ENCODE measurements at regions not wholly inside any gene's neighbourhood (a gene's known extent, or its start where the extent isn't known, plus 50 kb on each side); places are given as distances from the start of the nearest gene placed in this dataset.

DNA sequence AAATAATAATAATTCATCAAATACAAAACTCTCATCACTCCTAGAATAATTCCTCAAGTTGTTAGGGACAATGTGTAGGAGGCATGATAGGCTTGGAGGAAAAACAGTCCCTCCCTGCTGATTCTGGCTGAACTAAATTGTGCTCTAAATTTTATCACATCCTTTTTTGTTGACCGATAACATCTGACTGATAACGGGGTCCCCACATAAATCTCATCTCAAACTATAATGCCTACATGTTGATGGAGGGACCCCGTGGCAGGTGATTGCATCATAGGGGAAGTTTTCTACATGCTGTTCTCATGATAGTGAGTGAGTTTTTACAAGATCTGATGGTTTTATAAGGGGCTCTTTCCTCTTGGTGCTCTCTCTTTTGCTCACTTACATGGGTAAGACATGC lies 1043.5 kb upstream of the SORCS1 start:
- H3K4me3 ChIP-seq, result no peak overlapping the region
- H3K4me2 ChIP-seq, result no peak overlapping the region
- no peaks in the 10 kb centered on the region for H3K27me3 ChIP-seq (ENCODE audit: insufficient read depth)
- DNase-seq (ENCODE audit: low spot score), result no peak
- no peak overlapping the region for H3K27ac ChIP-seq (ENCODE audit: low read depth)
- Mint-ChIP-seq H3K4me3 (no peak overlapping the region), H3K27me3 (ENCODE audit: insufficient read depth, low read depth, poor library complexity) (no peaks in the 10 kb centered on the region), H3K9me3 (peaks cover 3% of the 10 kb centered on the region; the same call in 1 of the 3 replicates), H3K4me1 (peaks cover 5% of the 10 kb centered on the region), H3K36me3 (ENCODE audit: low read depth) (no peaks in the 10 kb centered on the region; the same call in 2 of the 3 replicates), H3K27ac (no peak overlapping the region)
- no peaks in the 10 kb centered on the region for H3K36me3 ChIP-seq (ENCODE audit: insufficient read depth)
- H2AFZ ChIP-seq, result no peak overlapping the region
- TF ChIP-seq EZH2phosphoT487 (IDR thresholded peaks at IDR 0.05; ENCODE audit: unreplicated experiment), result no peak
- TF ChIP-seq EZH2 (IDR thresholded peaks at IDR 0.05; ENCODE audit: low read depth, unreplicated experiment), result no peak
- no peak for TF ChIP-seq ZNF114 (CRISPR knock-in tag; IDR thresholded peaks at IDR 0.05)
- no peak for TF ChIP-seq ZNF331 (CRISPR knock-in tag; IDR thresholded peaks at IDR 0.05; ENCODE audit: low read depth)
- TF ChIP-seq NANOG (IDR thresholded peaks at IDR 0.05; ENCODE audit: borderline replicate concordance), result no peak
- TF ChIP-seq CTCF (conservative IDR thresholded peaks at IDR 0.05; ENCODE audit: low read depth in 2 of 2), result no peak
- TF ChIP-seq JUNB (IDR thresholded peaks at IDR 0.05; ENCODE audit: unreplicated experiment), result no peak
- TF ChIP-seq ETS1 (IDR thresholded peaks at IDR 0.05), result no peak
- TF ChIP-seq STAT1 (IDR thresholded peaks at IDR 0.05; ENCODE audit: unreplicated experiment), result no peak
- TF ChIP-seq REST (IDR thresholded peaks at IDR 0.05; ENCODE audit: unreplicated experiment), result no peak
- no peak for TF ChIP-seq CREB1 (CRISPR knock-in tag; IDR thresholded peaks at IDR 0.05; ENCODE audit: low read depth)
- TF ChIP-seq POLR2AphosphoS5 (IDR thresholded peaks at IDR 0.05; ENCODE audit: low read depth), result no peak
- no peak for TF ChIP-seq ZNF462 (CRISPR knock-in tag; IDR thresholded peaks at IDR 0.05)
- no peaks in the 10 kb centered on the region for H4K20me1 ChIP-seq (replicated peaks; ENCODE audit: insufficient read depth)
- H3K4me1 ChIP-seq (ENCODE audit: insufficient read depth), result no peaks in the 10 kb centered on the region
- peaks cover 5% of the 10 kb centered on the region; the same call in 1 of the 2 replicates for H3K9me2 ChIP-seq (ENCODE audit: insufficient read depth)
- H3F3A ChIP-seq (replicated peaks; ENCODE audit: low read depth), result no peaks in the 10 kb centered on the region
- H3K79me2 ChIP-seq (replicated peaks; ENCODE audit: insufficient read depth), result no peaks in the 10 kb centered on the region
- ATAC-seq, result no peak

Data from GM23338 (cell line).